PC-3 (cell line): ENCODE measurements at regions not wholly inside any gene's neighbourhood (a gene's known extent, or its start where the extent isn't known, plus 50 kb on each side); places are given as distances from the start of the nearest gene placed in this dataset.

ENCODE experiments used
- ATAC-seq: fragments of 200-7000 bp; cut with Tn5 transposase; 2 replicates; pipeline ENCODE4 v1.9.1; 2020; ENCODE audit warnings: mild to moderate bottlenecking, moderate library complexity
- BruUV-seq: library from RNA; stranded (reverse); fragments of 400-500 nt; replicated peaks from 2 replicates; lab custom pipeline; 2021; lab: Mats Ljungman, UMichigan
- CTCF ChIA-PET: fragments of 300-600 bp; sonication (Branson Sonifier 250); formaldehyde crosslinking; loops from one replicate; lab custom pipeline; 2022; ENCODE audit warnings: antibody characterized with exemption; lab: Charles Lee
- POLR2A ChIA-PET: fragments of 300-600 bp; sonication (Branson Sonifier 250); formaldehyde crosslinking; loops from one replicate; lab custom pipeline; 2022; ENCODE audit warnings: antibody characterized with exemption; ENCODE audit not compliant: unreplicated experiment; lab: Charles Lee
- DNase-seq: peaks from one replicate; pipeline ENCODE4 v3.0.0-alpha.2; 2015
- H2AFZ ChIP-seq: fragments of 300-600 bp; sonication (generic); 2 replicates; pipeline ENCODE4 v1.6.0; 2016; ENCODE audit warnings: antibody characterized with exemption, low read length
- H3F3A ChIP-seq: fragments of 300-600 bp; sonication (generic); one replicate; pipeline ENCODE4 v1.6.0; 2017; ENCODE audit warnings: antibody characterized with exemption, low read length, control low read depth, mild to moderate bottlenecking; ENCODE audit not compliant: unreplicated experiment
- H3K27ac ChIP-seq: fragments of 300-600 bp; sonication (generic); 2 replicates; pipeline ENCODE4 v1.5.1; 2016; ENCODE audit warnings: mild to moderate bottlenecking, low read length
- H3K27me3 ChIP-seq: fragments of 300-600 bp; sonication (generic); 2 replicates; pipeline ENCODE4 v1.6.1; 2016; ENCODE audit warnings: low read length, mixed read lengths
- H3K36me3 ChIP-seq: fragments of 300-600 bp; sonication (generic); 2 replicates; pipeline ENCODE4 v1.6.1; 2016; ENCODE audit warnings: low read depth, mixed run types, low read length, mixed read lengths
- H3K4me1 ChIP-seq: fragments of 300-600 bp; sonication (generic); 2 replicates; pipeline ENCODE4 v1.5.1; 2016; ENCODE audit warnings: low read length; ENCODE audit not compliant: insufficient read depth
- H3K4me2 ChIP-seq: fragments of 300-600 bp; sonication (generic); 2 replicates; pipeline ENCODE4 v1.6.0; 2016; ENCODE audit warnings: low read length
- H3K4me3 ChIP-seq: fragments of 300-600 bp; sonication (generic); 2 replicates; pipeline ENCODE4 v1.5.1; 2016; ENCODE audit warnings: mild to moderate bottlenecking, low read length, mixed read lengths
- H3K79me2 ChIP-seq: fragments of 300-600 bp; sonication (generic); 2 replicates; pipeline ENCODE4 v1.6.1; 2017; ENCODE audit warnings: low read length, mixed read lengths
- H3K9ac ChIP-seq: fragments of 300-600 bp; sonication (generic); 2 replicates; pipeline ENCODE4 v1.6.0; 2016; ENCODE audit warnings: mild to moderate bottlenecking, low read length
- H3K9me2 ChIP-seq: fragments of 300-600 bp; sonication (generic); replicated peaks from 2 replicates; pipeline ENCODE4 v1.6.1; 2016; ENCODE audit warnings: mixed run types, low read length, mixed read lengths
- H3K9me3 ChIP-seq: fragments of 300-600 bp; sonication (generic); 2 replicates; pipeline ENCODE4 v1.6.1; 2016; ENCODE audit warnings: low read length, mixed read lengths
- H4K20me1 ChIP-seq: fragments of 300-600 bp; sonication (generic); 2 replicates; pipeline ENCODE4 v1.6.1; 2016; ENCODE audit warnings: low read length, mixed read lengths
- CTCF ChIP-seq: fragments of 300-600 bp; sonication (generic); conservative IDR thresholded peaks from 2 replicates; pipeline ENCODE4 v1.5.1; 2017; ENCODE audit warnings: antibody characterized with exemption, low read depth, mild to moderate bottlenecking, low read length
- EZH2 ChIP-seq: fragments of 300-600 bp; sonication (generic); IDR thresholded peaks from one replicate; pipeline ENCODE4 v1.6.1; 2017; ENCODE audit warnings: antibody characterized with exemption, mild to moderate bottlenecking, low read length; ENCODE audit not compliant: unreplicated experiment
- EZH2phosphoT487 ChIP-seq: fragments of 300-600 bp; sonication (generic); IDR thresholded peaks from 2 replicates; pipeline ENCODE4 v1.6.1; 2018; ENCODE audit warnings: mild to moderate bottlenecking, antibody characterized with exemption, low read length, borderline replicate concordance
- intact Hi-C: fragments of 100-400 bp; cut with micrococcal nuclease; formaldehyde crosslinking; loops from 2 replicates; pipeline ENCODE4 v1.9.0; 2023

GRCh38 chr13:38473305-38473704 is 123.7 kb downstream of the UFM1 start:
- POLR2A ChIA-PET = no interaction called here
- intact Hi-C loops = no loop called here

DNA sequence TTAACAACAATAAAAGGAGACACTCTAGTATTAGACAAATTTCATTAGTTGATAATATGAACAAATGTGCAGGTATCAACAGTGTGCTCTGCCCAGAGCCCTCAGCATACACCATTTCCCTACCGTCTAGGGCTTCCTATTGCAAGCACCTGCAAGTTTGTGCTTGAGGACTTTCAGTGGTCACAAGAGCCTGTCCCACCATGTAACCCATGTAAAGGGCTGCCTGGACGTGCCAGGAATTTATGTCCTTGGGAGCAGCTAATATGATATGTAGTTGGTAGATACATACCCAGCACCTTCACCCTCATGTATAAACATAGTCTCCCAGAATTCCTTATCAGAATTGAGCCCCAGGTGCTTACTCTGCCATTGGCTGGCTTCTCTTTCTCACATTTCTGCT is 128.0 kb downstream of the UFM1 start:
- ChIA-PET POLR2A (no interaction called here), CTCF (no interaction called here)
- H3F3A ChIP-seq = no peaks in the 10 kb centered on the region
- H3K4me2 ChIP-seq = no peak overlapping the region
- H3K9ac ChIP-seq = no peak overlapping the region
- H3K27me3 ChIP-seq = peaks cover 7% of the 10 kb centered on the region; the same call in 1 of the 2 replicates
- no peak overlapping the region for H3K4me3 ChIP-seq
- no peak overlapping the region for H3K27ac ChIP-seq
- H3K9me2 ChIP-seq = no peaks in the 10 kb centered on the region
- no peak for TF ChIP-seq EZH2phosphoT487
- no peak for TF ChIP-seq CTCF
- no peak for TF ChIP-seq EZH2
- ATAC-seq (no peak), DNase-seq (no peak)
- no peaks in the 10 kb centered on the region for H3K4me1 ChIP-seq
- BruUV-seq = no TSS peak
- intact Hi-C loops = no loop called here
- H3K36me3 ChIP-seq = no peaks in the 10 kb centered on the region
- no peaks in the 10 kb centered on the region for H3K9me3 ChIP-seq
- no peaks in the 10 kb centered on the region for H4K20me1 ChIP-seq
- H2AFZ ChIP-seq = no peak overlapping the region
- no peaks in the 10 kb centered on the region for H3K79me2 ChIP-seq

More at GRCh38 chr13:38473305-38473704, 123.7 kb downstream of the UFM1 start:
- Histone ChIP-seq H3K27me3 (peaks cover 15% of the 10 kb centered on the region), H3K4me3 (no peak overlapping the region), H2AFZ (no peak overlapping the region), H3K27ac (no peak overlapping the region), H3K4me1 (no peaks in the 10 kb centered on the region), H3F3A (no peaks in the 10 kb centered on the region), H4K20me1 (no peaks in the 10 kb centered on the region), H3K4me2 (no peak overlapping the region), H3K36me3 (no peaks in the 10 kb centered on the region), H3K79me2 (no peaks in the 10 kb centered on the region), H3K9me2 (no peaks in the 10 kb centered on the region), H3K9me3 (no peaks in the 10 kb centered on the region), H3K9ac (no peak overlapping the region)
- no peak for TF ChIP-seq CTCF
- TF ChIP-seq EZH2phosphoT487 = no peak
- no peak for TF ChIP-seq EZH2
- BruUV-seq = no TSS peak
- ATAC-seq (no peak), DNase-seq (no peak)
- CTCF ChIA-PET = no interaction called here

GRCh38 chr13:38483623-38484022 is 134.0 kb downstream of the UFM1 start:
- Histone ChIP-seq H3K36me3 (no peaks in the 10 kb centered on the region), H3K9me3 (no peaks in the 10 kb centered on the region), H3K9ac (no peak overlapping the region), H3K27ac (no peak overlapping the region), H3K4me3 (no peak overlapping the region), H3K79me2 (no peaks in the 10 kb centered on the region), H3K9me2 (no peaks in the 10 kb centered on the region), H3K4me1 (no peaks in the 10 kb centered on the region), H3K27me3 (no peaks in the 10 kb centered on the region), H3K4me2 (no peak overlapping the region), H3F3A (no peaks in the 10 kb centered on the region), H2AFZ (no peak overlapping the region), H4K20me1 (no peaks in the 10 kb centered on the region)
- no peak for TF ChIP-seq CTCF
- TF ChIP-seq EZH2 = no peak
- TF ChIP-seq EZH2phosphoT487 = no peak
- BruUV-seq = no TSS peak
- POLR2A ChIA-PET = no interaction called here
- intact Hi-C loops = no loop called here
- DNase-seq (no peak), ATAC-seq (no peak)
- CTCF ChIA-PET = no interaction called here
